NCI-H446 treated with DMSO at 0.1 percent for 48 hours (cell line): ENCODE measurements at regions not wholly inside any gene's neighbourhood (a gene's known extent, or its start where the extent isn't known, plus 50 kb on each side); places are given as distances from the start of the nearest gene placed in this dataset.

Experiments used
- DNase-seq: peaks from one replicate; lab custom pipeline; 2025; lab: John Stamatoyannopoulos, UW

GRCh38 chr21:22399681-22400514, 1401.7 kb downstream of the NCAM2 start:
- no peak for DNase-seq

DNA sequence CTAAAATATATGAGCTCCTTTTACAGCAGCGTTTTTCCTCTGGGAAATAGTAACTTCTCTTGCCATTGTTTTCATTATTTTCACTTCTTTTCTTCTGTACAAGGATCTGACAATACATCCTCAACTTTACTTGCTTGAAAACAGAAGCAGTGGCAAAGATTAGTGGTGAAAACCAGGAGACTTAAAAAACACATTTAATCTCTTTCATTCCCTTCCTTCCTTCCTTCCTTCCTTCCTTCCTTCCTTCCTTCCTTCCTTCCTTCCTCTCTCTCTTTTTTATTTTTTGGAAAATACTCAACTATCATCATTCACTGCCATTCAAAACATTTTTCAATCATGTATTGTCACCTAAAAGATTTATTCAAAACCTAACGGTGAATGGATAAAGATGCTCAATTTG, 1411.4 kb downstream of the NCAM2 start:
- DNase-seq: no peak

DNA sequence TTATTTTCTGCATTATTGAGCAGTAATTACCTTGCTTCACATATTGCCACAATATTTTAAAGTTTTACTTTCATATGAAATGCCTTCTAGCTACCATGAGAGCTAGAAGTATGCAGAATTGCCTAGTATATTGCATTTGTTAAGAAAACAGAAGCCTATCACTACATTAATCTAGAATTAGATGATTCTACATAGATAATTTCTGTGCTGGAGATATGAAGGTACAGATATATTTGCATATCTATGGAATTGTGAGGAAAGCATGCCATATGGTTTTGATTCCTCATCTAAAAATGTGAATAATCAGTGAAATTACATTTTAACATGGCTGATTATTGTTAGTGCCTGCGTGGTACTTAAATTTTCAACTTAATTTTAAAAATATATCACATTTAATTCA, 1418.3 kb downstream of the NCAM2 start:
- DNase-seq: no peak

GRCh38 chr21:22421416-22422180, 1423.4 kb downstream of the NCAM2 start:
- no peak for DNase-seq

DNA sequence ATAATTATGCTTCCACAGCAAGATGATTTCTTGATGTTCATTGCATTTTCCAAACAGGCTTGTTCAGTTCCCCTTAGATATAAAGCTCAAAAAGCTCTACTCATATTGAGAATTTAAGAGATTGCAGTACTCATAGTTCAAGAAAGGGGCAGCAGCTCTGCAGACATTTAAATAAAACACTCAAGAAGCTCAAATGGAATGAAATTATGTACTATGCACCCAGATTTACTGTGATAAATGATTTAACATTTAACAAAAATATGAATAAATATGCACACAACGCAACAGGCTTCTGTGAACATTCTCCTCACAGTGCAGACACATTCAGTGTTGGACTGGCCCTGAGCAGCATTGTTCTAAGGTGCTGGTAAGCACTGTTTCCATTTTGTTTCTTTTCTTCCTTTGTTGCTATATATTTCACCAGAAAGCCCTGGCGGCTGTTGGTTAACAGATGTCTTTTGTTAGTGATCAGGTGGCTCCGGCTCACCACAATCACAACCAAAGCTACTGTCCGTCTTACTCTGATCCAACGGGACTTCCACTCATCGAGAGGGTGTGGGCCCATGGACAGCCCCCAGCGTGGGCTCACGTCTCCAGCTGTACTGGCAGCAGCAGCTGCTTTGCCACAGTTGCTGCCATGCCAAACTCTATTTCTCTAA, 1440.3 kb downstream of the NCAM2 start:
- DNase-seq: no peak

GRCh38 chr21:22444990-22445389, 1446.8 kb downstream of the NCAM2 start:
- DNase-seq: no peak

GRCh38 chr21:22450507-22450906, 1452.3 kb downstream of the NCAM2 start:
- no peak for DNase-seq

DNA sequence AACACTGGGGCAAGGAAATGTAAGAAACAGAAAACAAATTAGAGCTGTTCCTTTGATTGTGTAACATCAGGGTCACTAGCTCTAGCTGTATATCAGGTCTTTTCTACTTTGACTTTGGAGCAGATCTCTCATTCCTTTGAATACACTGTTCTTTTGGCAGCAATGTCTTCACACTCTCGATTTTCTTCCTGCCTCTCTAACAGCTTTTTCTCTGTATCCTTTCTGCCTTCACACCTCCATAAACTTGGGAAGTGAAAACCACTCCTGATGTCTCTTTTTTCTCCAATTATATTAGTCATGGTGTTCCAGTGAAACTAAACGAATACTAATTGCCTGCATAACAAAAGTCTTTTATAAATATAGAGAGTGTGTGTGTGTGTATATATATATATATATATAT, 1458.0 kb downstream of the NCAM2 start:
- DNase-seq: no peak

GRCh38 chr21:22468893-22469292, 1470.7 kb downstream of the NCAM2 start:
- no peak for DNase-seq

- no peak for DNase-seq
Measured at GRCh38 chr21:22474403-22474802, 1476.2 kb downstream of the NCAM2 start.

- DNase-seq: no peak
Measured at GRCh38 chr21:22476214-22476613, 1478.0 kb downstream of the NCAM2 start.

DNA sequence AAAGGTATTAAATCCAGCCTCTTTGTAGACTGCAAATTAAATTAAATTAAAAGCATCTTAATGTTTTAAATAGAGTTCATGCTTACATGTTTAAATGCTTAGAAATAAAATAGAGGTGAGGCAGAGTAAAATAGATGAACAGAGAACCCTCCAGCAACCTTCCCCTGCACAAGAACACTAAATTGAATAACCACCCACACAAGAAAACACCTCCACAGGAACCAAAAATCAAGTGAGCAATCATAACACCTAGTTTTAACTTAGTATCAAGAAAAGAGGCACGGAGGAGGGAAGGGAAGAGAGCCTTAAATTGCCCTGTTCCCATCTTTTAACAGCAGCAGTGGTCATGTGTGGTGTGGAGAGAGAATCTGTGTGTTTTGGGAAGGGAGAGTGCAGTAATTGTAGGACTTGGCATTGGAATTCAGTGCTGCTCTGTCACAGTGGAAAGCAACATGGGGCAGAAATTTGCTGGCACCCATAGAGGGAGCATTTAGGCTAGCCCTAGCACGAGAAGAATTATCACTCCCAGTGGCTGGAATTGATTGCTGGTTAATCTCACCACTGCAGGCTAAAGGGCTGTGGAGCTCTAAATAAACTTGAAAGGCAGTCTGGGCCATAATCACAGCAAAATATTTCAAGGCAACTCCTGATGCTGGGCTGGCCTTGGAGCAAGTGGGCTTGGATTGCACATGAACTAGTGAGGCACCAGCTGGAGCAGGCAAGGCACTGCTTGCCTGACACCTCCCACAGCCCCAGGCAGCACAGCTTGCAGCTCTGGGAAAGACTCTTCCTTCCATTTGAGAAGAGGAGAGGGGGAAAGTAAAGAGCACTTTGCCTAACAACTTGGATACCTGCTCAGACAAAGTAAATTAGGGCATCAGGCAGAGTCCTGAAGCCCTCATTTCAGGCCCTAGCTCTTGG, 1478.8 kb downstream of the NCAM2 start:
- DNase-seq: no peak

- DNase-seq: no peak
Measured at GRCh38 chr21:22490049-22490448, 1491.8 kb downstream of the NCAM2 start.

DNA sequence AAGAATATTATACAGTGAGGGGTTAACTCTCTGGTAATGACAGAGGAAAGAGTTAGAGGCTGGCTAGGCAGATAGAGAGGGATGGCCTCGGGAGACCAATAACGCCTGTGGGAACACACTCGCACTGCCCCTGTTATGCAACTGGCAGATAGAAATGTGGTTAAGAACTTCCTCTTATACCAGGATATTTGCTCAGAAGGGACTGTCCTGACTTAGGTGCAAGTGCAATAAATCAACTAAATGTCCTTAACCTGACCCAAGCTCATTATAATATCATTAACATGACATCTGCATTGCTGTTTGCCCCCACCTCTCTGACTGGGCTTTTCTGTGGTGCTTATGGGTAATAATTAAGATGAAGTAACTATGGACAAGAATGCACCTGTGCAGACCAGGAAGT, 1518.0 kb downstream of the NCAM2 start:
- no peak for DNase-seq

- no peak for DNase-seq
Measured at GRCh38 chr21:22535630-22536029, 1537.4 kb downstream of the NCAM2 start.

DNA sequence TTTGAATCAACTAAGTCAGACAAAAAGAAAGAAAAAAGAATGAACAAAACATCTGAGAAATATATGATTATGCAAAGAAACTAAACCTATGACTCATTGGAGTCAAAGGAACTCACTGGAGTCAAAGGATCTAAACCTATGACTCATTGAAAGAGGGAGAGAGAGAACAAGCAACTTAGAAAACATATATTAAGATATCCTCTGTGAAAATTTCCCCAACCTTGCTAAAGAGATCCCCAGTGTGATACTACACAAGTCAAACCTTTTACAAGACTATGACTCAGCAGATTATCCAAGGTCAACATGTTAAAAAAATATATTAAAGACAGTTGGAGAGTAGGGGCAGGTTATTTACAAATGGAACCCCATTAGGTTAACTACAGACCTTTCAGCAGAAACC, 1538.3 kb downstream of the NCAM2 start:
- DNase-seq: no peak

- no peak for DNase-seq
Measured at GRCh38 chr21:22544747-22545146, 1546.5 kb downstream of the NCAM2 start.

GRCh38 chr21:22552390-22552789, 1554.2 kb downstream of the NCAM2 start:
- DNase-seq: no peak

GRCh38 chr21:22554690-22555316, 1556.6 kb downstream of the NCAM2 start:
- no peak for DNase-seq

DNA sequence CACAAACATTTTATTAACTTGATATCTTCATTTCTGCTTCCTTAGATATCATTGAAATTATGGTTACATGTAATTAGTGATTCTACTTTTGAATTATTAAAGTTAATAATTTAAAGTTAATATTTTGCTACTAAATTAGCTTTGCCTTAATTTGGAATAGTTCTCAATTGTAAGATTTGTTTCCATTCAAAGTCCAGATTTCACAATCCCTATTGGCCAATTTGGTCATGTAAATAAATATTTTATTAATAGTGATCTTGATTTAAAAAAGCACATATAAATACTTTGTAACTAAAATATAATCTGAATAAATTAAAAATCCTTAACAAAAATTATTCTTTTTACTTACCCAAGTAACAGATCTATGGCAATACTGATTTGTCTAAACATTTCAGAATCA, 1558.6 kb downstream of the NCAM2 start:
- no peak for DNase-seq

GRCh38 chr21:22561946-22562345, 1563.7 kb downstream of the NCAM2 start:
- DNase-seq: no peak
